ENCODE measurements at regions not wholly inside any gene's neighbourhood (a gene's known extent, or its start where the extent isn't known, plus 50 kb on each side); places are given as distances from the start of the nearest gene placed in this dataset.

DNA sequence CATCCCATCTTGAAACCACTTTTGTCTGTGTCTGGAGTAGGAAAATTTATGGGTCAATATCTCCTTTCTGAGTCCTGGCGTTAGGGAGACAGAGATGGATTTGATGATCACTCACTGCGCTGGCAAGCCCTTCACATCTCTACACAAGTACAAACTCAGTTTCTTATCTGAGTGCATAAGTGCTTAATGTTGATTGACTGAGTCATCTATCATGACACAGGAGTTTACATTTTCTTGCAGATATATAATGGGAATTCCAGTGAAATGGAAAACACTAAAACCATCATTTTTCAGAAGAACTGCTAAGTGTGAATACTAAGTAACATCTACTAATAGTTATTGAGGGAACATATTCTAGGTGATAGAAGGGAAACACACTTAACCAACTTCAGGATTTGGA is 763.9 kb upstream of the COBL start:
- TF ChIP-seq, protein P1, sequence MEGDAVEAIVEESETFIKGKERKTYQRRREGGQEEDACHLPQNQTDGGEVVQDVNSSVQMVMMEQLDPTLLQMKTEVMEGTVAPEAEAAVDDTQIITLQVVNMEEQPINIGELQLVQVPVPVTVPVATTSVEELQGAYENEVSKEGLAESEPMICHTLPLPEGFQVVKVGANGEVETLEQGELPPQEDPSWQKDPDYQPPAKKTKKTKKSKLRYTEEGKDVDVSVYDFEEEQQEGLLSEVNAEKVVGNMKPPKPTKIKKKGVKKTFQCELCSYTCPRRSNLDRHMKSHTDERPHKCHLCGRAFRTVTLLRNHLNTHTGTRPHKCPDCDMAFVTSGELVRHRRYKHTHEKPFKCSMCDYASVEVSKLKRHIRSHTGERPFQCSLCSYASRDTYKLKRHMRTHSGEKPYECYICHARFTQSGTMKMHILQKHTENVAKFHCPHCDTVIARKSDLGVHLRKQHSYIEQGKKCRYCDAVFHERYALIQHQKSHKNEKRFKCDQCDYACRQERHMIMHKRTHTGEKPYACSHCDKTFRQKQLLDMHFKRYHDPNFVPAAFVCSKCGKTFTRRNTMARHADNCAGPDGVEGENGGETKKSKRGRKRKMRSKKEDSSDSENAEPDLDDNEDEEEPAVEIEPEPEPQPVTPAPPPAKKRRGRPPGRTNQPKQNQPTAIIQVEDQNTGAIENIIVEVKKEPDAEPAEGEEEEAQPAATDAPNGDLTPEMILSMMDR (IDR thresholded peaks at IDR 0.05; ENCODE audit: insufficient read depth, low read length, poor library complexity, severe bottlenecking), result no peak
- TF ChIP-seq EZH2phosphoT487 (conservative IDR thresholded peaks at IDR 0.05; ENCODE audit: low read length), result no peak
